Mesenchymal stem cell (in vitro differentiated cells and primary cell): ENCODE measurements at regions not wholly inside any gene's neighbourhood (a gene's known extent, or its start where the extent isn't known, plus 50 kb on each side); places are given as distances from the start of the nearest gene placed in this dataset.

Experiments used
- DNase-seq: peaks from one replicate; pipeline ENCODE4 v3.0.0-alpha.2; 2013
- H2AFZ ChIP-seq: one replicate; pipeline ENCODE4 v1.6.1; 2013; ENCODE audit warnings: low read depth, mild to moderate bottlenecking, control low read depth, inconsistent platforms, low read length, moderate library complexity
- H2AK5ac ChIP-seq: 2 replicates; pipeline ENCODE4 v1.6.1; 2013; ENCODE audit warnings: low read length, moderate library complexity, mild to moderate bottlenecking, inconsistent platforms; ENCODE audit not compliant: severe bottlenecking
- H2BK120ac ChIP-seq: one replicate; pipeline ENCODE4 v1.6.1; 2013; ENCODE audit warnings: low read depth, mild to moderate bottlenecking, inconsistent platforms, low read length, moderate library complexity
- H2BK12ac ChIP-seq, 2 experiments: one replicate each; pipeline ENCODE4 v1.6.1; 2013; ENCODE audit warnings: inconsistent platforms in 2 of 2, low read length in 2 of 2, mild to moderate bottlenecking in 2 of 2, moderate library complexity in 2 of 2, control low read depth in 1 of 2
- H2BK15ac ChIP-seq: one replicate; pipeline ENCODE4 v1.6.1; 2013; ENCODE audit warnings: mild to moderate bottlenecking, low read depth, inconsistent platforms; ENCODE audit not compliant: poor library complexity, severe bottlenecking
- H2BK5ac ChIP-seq: 2 replicates; pipeline ENCODE4 v1.6.1; 2013; ENCODE audit warnings: low read depth, mild to moderate bottlenecking, low read length, control low read depth, inconsistent platforms; ENCODE audit not compliant: poor library complexity, severe bottlenecking
- H3K14ac ChIP-seq, 2 experiments: one replicate each; pipeline ENCODE4 v1.6.1; 2013; ENCODE audit warnings: inconsistent platforms in 2 of 2, low read length in 2 of 2, control low read depth in 1 of 2, mild to moderate bottlenecking in 1 of 2, moderate library complexity in 1 of 2
- H3K18ac ChIP-seq, 2 experiments: one replicate each; pipeline ENCODE4 v1.6.1; 2013; ENCODE audit warnings: inconsistent platforms in 2 of 2, low read length in 2 of 2, control low read depth in 1 of 2, low read depth in 1 of 2, mild to moderate bottlenecking in 1 of 2
- H3K23ac ChIP-seq, 2 experiments: one replicate each; pipeline ENCODE4 v1.6.1; 2013; ENCODE audit warnings: inconsistent platforms in 2 of 2, low read length in 2 of 2, mild to moderate bottlenecking in 2 of 2, moderate library complexity in 2 of 2, control low read depth in 1 of 2
- H3K27ac ChIP-seq: 2 replicates; pipeline ENCODE4 v1.5.1; 2013; ENCODE audit warnings: mild to moderate bottlenecking, moderate library complexity, low read length, control low read depth, inconsistent platforms; ENCODE audit not compliant: poor library complexity, severe bottlenecking
- H3K27me3 ChIP-seq, 2 experiments: 2 replicates each; pipeline versions ENCODE4 v1.6.1 to v1.7.0; 2013; ENCODE audit warnings: low read length in 2 of 2, mild to moderate bottlenecking in 2 of 2, moderate library complexity in 2 of 2, control low read depth in 1 of 2, inconsistent platforms in 1 of 2; ENCODE audit not compliant: control insufficient read depth in 1 of 2, insufficient read depth in 1 of 2
- H3K36me3 ChIP-seq, 2 experiments: 2 replicates each; pipeline versions ENCODE4 v1.6.1 to v1.7.0; 2013; ENCODE audit warnings: low read length in 2 of 2, control low read depth in 1 of 2, inconsistent platforms in 1 of 2, low read depth in 1 of 2, mild to moderate bottlenecking in 1 of 2; ENCODE audit not compliant: insufficient read depth in 2 of 2, control insufficient read depth in 1 of 2
- H3K4ac ChIP-seq, 2 experiments: one replicate each; pipeline ENCODE4 v1.6.1; 2013; ENCODE audit warnings: inconsistent platforms in 2 of 2, low read length in 2 of 2, mild to moderate bottlenecking in 2 of 2, moderate library complexity in 2 of 2, control low read depth in 1 of 2, low read depth in 1 of 2
- H3K4me1 ChIP-seq: 2 replicates; pipeline ENCODE4 v1.6.1; 2013; ENCODE audit warnings: low read depth, low read length, control low read depth; ENCODE audit not compliant: control insufficient read depth, insufficient read depth
- H3K4me2 ChIP-seq: 2 replicates; pipeline ENCODE4 v1.6.1; 2013; ENCODE audit warnings: low read length, mild to moderate bottlenecking, inconsistent platforms; ENCODE audit not compliant: poor library complexity, severe bottlenecking
- H3K4me3 ChIP-seq, 2 experiments: 2 replicates each; pipeline versions ENCODE4 v1.5.1 to v1.7.0; 2013; ENCODE audit warnings: low read length in 2 of 2, mild to moderate bottlenecking in 2 of 2, control low read depth in 1 of 2, low read depth in 1 of 2; ENCODE audit not compliant: insufficient read depth in 1 of 2
- H3K79me1 ChIP-seq: replicated peaks from 2 replicates; pipeline ENCODE4 v1.6.1; 2013; ENCODE audit warnings: mild to moderate bottlenecking, control low read depth, low read length, inconsistent platforms; ENCODE audit not compliant: poor library complexity, severe bottlenecking
- H3K9ac ChIP-seq: 2 replicates; pipeline ENCODE4 v1.7.0; 2013; ENCODE audit warnings: mild to moderate bottlenecking, low read length, moderate library complexity
- H3K9me3 ChIP-seq: 2 replicates; pipeline ENCODE4 v1.7.0; 2013; ENCODE audit warnings: mild to moderate bottlenecking, low read length; ENCODE audit not compliant: control insufficient read depth
- H4K8ac ChIP-seq: one replicate; pipeline ENCODE4 v1.6.1; 2013; ENCODE audit warnings: inconsistent platforms, mild to moderate bottlenecking, low read length, moderate library complexity
- H4K91ac ChIP-seq: one replicate; pipeline ENCODE4 v1.6.1; 2013; ENCODE audit warnings: mild to moderate bottlenecking, low read length, inconsistent platforms
- WGBS: methylation state at CpG from one replicate; pipeline ENCODE4 v1.1.7; 2013; ENCODE audit warnings: mixed read lengths; 5-methylcytosine and 5-hydroxymethylcytosine counted together

DNA sequence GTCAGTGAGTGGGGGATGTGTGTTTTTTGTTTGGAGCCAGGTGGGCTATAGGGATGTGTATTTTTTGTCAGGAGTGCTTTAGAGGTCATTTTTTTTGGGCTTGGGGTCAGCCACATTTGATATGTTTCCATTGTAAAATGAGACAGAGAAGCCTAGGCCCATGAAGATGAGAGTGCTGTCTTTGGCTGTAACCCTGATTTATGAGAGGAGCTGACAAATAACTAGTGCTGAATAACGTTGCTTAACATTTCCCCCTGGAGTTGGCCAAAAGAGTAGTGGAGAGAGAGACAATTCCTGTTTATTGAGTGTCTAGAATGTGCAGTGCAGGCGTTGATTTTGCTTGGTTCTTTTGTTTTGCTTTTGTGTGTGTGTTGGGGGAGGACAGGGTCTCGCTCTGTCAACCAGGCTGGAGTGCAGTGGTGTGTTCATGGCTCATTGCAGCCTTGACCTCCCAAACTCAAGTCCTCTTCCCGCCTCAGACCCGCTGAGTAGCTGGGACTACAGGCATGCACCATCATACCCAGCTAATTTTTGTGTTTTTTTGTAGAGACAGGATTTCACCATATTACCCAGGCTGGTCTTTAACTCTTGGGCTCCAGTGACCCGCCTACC is 64.7 kb downstream of the S1PR1 start:
- Histone ChIP-seq H2BK120ac (no peak overlapping the region), H3K23ac (no peak overlapping the region), H3K9ac (no peak overlapping the region), H2AFZ (no peak overlapping the region), H3K18ac (no peak overlapping the region), H3K36me3 (no peaks in the 10 kb centered on the region), H3K4me1 (no peaks in the 10 kb centered on the region), H3K4me3 (no peak overlapping the region), H3K27ac (no peak overlapping the region), H2BK5ac (no peak overlapping the region), H2BK12ac (no peak overlapping the region), H4K8ac (no peak overlapping the region), H3K4ac (no peak overlapping the region), H2BK15ac (no peak overlapping the region), H3K27me3 (peaks cover 4 to 17% of the 10 kb centered on the region in 2 experiments), H3K79me1 (no peaks in the 10 kb centered on the region), H4K91ac (no peak overlapping the region), H3K9me3 (no peaks in the 10 kb centered on the region), H2AK5ac (no peak overlapping the region), H3K4me2 (no peak overlapping the region), H3K14ac (no peak overlapping the region)
- 73% methylated on average over 6 of the region's 6 CpGs for WGBS
- no peak for DNase-seq

DNA sequence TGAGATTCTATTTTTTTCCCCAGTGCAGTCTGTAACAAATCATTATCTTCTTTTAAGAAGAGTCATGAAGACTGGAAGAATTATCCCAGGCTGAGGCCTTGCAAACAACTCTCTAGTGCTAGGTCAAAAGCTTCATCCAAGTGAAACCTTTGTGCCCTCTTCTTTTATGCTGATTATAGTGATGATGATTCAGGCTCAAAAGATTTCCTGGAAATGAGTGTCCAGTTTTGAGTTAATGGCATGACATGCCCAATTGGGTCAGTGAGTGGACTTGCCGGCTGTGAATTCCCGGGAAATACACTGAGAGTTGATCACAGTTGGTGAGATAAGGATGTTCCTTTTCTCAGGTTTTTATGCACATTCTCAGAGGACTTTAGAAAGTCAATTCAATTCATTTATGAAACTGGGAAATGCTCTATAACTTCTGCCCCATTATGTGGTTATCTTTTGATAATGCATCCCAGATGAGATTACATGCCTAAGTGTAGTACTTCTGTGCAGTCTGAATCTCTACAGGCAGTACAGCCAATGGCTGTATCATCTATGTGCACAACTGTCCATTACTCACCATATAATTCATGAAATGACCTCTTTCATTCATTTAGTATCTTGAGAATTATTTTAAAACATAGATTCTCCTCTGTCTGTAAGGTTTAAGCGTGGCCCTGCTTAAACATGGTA is 66.2 kb downstream of the S1PR1 start:
- no peak overlapping the region for H2AFZ ChIP-seq
- H3K27me3 ChIP-seq, result peaks cover 18 to 25% of the 10 kb centered on the region in 2 experiments
- 46% methylated on average over 3 of the region's 3 CpGs for WGBS
- no peak overlapping the region for H2BK5ac ChIP-seq
- no peaks in the 10 kb centered on the region for H3K36me3 ChIP-seq
- H3K4me2 ChIP-seq, result no peak overlapping the region
- H3K18ac ChIP-seq, result no peak overlapping the region
- no peak overlapping the region for H3K27ac ChIP-seq
- H4K91ac ChIP-seq, result no peak overlapping the region
- H2AK5ac ChIP-seq, result no peak overlapping the region
- no peak overlapping the region for H2BK120ac ChIP-seq
- no peaks in the 10 kb centered on the region for H3K9me3 ChIP-seq
- no peaks in the 10 kb centered on the region for H3K79me1 ChIP-seq
- H3K4ac ChIP-seq, result no peak overlapping the region
- H4K8ac ChIP-seq, result no peak overlapping the region
- no peaks in the 10 kb centered on the region for H3K4me1 ChIP-seq
- no peak overlapping the region for H3K23ac ChIP-seq
- H3K9ac ChIP-seq, result no peak overlapping the region
- DNase-seq, result peak; percentile 36
- no peak overlapping the region for H2BK12ac ChIP-seq
- no peak overlapping the region for H3K4me3 ChIP-seq
- no peak overlapping the region for H2BK15ac ChIP-seq
- H3K14ac ChIP-seq, result no peak overlapping the region

DNA sequence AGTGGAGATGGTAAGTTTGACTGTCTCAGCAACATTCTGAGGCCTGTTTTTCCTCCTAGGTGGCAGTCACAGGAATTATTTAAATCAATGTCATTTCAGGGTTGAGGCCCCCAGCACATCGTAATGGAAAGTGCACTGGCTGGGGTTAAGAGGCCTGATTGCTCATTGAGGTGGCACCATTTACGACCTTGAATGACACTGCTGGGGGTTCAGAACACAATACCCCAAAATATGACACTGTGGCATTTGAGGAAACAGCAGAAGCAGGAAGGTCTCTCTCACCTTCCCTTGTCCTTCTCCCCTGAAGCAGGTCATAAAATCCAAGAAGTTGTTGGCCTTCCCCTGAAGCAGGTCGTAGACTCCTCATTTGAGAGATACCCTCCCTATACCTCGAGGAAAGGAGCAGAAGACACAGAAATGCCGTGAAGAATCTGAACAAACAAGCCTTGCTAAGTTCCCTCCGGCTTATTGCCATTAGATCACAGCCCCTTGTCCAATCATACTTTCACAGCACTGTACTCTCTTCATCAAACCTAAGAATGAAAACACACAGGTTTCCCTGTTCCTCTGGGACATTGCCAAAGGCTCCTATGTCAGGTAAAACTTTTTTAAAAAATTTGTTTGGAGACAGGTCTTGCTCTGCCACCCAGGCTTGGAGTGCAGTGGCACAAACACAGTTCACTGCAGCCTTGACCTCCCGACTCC is 71.3 kb downstream of the S1PR1 start:
- Histone ChIP-seq H2AK5ac (no peak overlapping the region), H2AFZ (no peak overlapping the region), H3K36me3 (no peaks in the 10 kb centered on the region), H4K8ac (no peak overlapping the region), H3K23ac (no peak overlapping the region), H3K4ac (no peak overlapping the region), H2BK5ac (no peak overlapping the region), H3K9ac (no peak overlapping the region), H2BK120ac (no peak overlapping the region), H3K79me1 (no peaks in the 10 kb centered on the region), H2BK12ac (no peak overlapping the region), H3K27ac (no peak overlapping the region), H4K91ac (no peak overlapping the region), H3K9me3 (no peaks in the 10 kb centered on the region), H3K18ac (no peak overlapping the region), H3K4me1 (peaks cover 5% of the 10 kb centered on the region), H3K27me3 (peaks cover 51 to 66% of the 10 kb centered on the region in 2 experiments), H3K14ac (no peak overlapping the region), H2BK15ac (no peak overlapping the region), H3K4me2 (no peak overlapping the region), H3K4me3 (no peak overlapping the region)
- DNase-seq, result no peak
- 69% methylated on average over 7 of the region's 7 CpGs for WGBS

DNA sequence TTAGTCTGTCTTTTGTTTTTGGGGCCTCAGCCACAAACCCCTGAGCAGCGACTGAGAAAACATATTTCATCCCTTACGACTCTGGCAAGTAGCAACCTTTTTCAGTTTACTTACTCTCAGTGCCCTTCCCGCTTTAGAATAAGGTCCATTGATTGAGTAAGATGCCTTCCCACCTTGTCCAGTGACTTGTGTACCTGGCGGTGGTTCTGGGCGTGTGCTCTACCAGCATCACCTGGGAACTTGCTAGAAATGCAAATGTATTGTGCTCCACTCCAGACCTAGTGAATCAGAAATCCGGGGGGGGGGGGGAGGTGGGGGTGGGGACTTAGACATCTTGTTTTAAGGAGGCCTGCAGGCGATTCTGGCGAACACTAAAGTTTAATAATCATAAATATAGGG is 72.1 kb downstream of the S1PR1 start:
- Histone ChIP-seq H4K91ac (no peak overlapping the region), H2AFZ (no peak overlapping the region), H3K4me3 (no peak overlapping the region), H3K4ac (no peak overlapping the region), H4K8ac (no peak overlapping the region), H3K4me2 (no peak overlapping the region), H3K14ac (no peak overlapping the region), H2BK120ac (no peak overlapping the region), H3K27ac (no peak overlapping the region), H2BK5ac (no peak overlapping the region), H3K36me3 (no peaks in the 10 kb centered on the region), H3K79me1 (no peaks in the 10 kb centered on the region), H3K18ac (no peak overlapping the region), H3K23ac (no peak overlapping the region), H2BK15ac (no peak overlapping the region), H3K27me3 (peaks cover 51 to 74% of the 10 kb centered on the region in 2 experiments), H2BK12ac (no peak overlapping the region), H3K9me3 (no peaks in the 10 kb centered on the region), H3K4me1 (peaks cover 5% of the 10 kb centered on the region), H2AK5ac (no peak overlapping the region), H3K9ac (no peak overlapping the region)
- DNase-seq, result no peak
- 44% methylated on average over 6 of the region's 8 CpGs for WGBS
